ENCODE measurements at regions not wholly inside any gene's neighbourhood (a gene's known extent, or its start where the extent isn't known, plus 50 kb on each side); places are given as distances from the start of the nearest gene placed in this dataset.
"Not testable (repeated sequence)": the region's sequence is repeated elsewhere in the genome, so short reads cannot be mapped to it uniquely, and the experiment has no call there.

GRCh38 chr9:66771504-66771903 lies 129.0 kb upstream of the ZNF658 start:
- WGBS, 2 experiments (ENCODE audit: insufficient coverage in 1 of 2, insufficient read length in 1 of 2), result no CpG with 5 or more reads among the region's 2 CpGs
- not testable (repeated sequence) for H3K36me3 Mint-ChIP-seq (ENCODE audit: low read depth); H3K27me3 ChIP-seq (ENCODE audit: control insufficient read depth, insufficient read depth, low read length, poor library complexity, severe bottlenecking); H3K36me3 ChIP-seq (ENCODE audit: control insufficient read depth, insufficient read depth, low read length); H3K4me3 Mint-ChIP-seq; H3K4me1 ChIP-seq (ENCODE audit: control insufficient read depth, insufficient read depth, low read length); H3K27ac Mint-ChIP-seq; H3K9ac ChIP-seq (ENCODE audit: extremely low read depth, low read length, poor library complexity, severe bottlenecking); H3K9me3 ChIP-seq (ENCODE audit: control insufficient read depth, low read length); H3K4me3 ChIP-seq (ENCODE audit: low read length); DNase-seq; H3K27me3 Mint-ChIP-seq (ENCODE audit: insufficient read depth); H3K4me1 Mint-ChIP-seq; H3K9me3 Mint-ChIP-seq; H3K27ac ChIP-seq (ENCODE audit: low read depth, low read length)

GRCh38 chr9:66774618-66775017 lies 125.9 kb upstream of the ZNF658 start:
- WGBS, 2 experiments (ENCODE audit: insufficient coverage in 1 of 2, insufficient read length in 1 of 2), result 97% methylated on average over 4 of the region's 8 CpGs; no CpG with 5 or more reads in 1 of the 2 experiments
- not testable (repeated sequence) for H3K27ac ChIP-seq (ENCODE audit: low read depth, low read length); H3K4me3 Mint-ChIP-seq; H3K36me3 Mint-ChIP-seq (ENCODE audit: low read depth); H3K9me3 Mint-ChIP-seq; H3K27me3 Mint-ChIP-seq (ENCODE audit: insufficient read depth); H3K4me3 ChIP-seq (ENCODE audit: low read length); H3K4me1 ChIP-seq (ENCODE audit: control insufficient read depth, insufficient read depth, low read length); H3K4me1 Mint-ChIP-seq; H3K9ac ChIP-seq (ENCODE audit: extremely low read depth, low read length, poor library complexity, severe bottlenecking); H3K27me3 ChIP-seq (ENCODE audit: control insufficient read depth, insufficient read depth, low read length, poor library complexity, severe bottlenecking); H3K9me3 ChIP-seq (ENCODE audit: control insufficient read depth, low read length); H3K27ac Mint-ChIP-seq; H3K36me3 ChIP-seq (ENCODE audit: control insufficient read depth, insufficient read depth, low read length)
- DNase-seq, result peak; percentile 74

- no CpG with 5 or more reads among the region's 7 CpGs for whole genome bisulfite sequencing, 2 experiments (ENCODE audit: insufficient coverage in 1 of 2, insufficient read length in 1 of 2)
- not testable (repeated sequence) for H3K9me3 ChIP-seq (ENCODE audit: control insufficient read depth, low read length); H3K9ac ChIP-seq (ENCODE audit: extremely low read depth, low read length, poor library complexity, severe bottlenecking); DNase-seq; H3K9me3 Mint-ChIP-seq; H3K27me3 ChIP-seq (ENCODE audit: control insufficient read depth, insufficient read depth, low read length, poor library complexity, severe bottlenecking); H3K4me1 ChIP-seq (ENCODE audit: control insufficient read depth, insufficient read depth, low read length); H3K27ac Mint-ChIP-seq; H3K4me1 Mint-ChIP-seq; H3K36me3 Mint-ChIP-seq (ENCODE audit: low read depth); H3K27ac ChIP-seq (ENCODE audit: low read depth, low read length); H3K27me3 Mint-ChIP-seq (ENCODE audit: insufficient read depth); H3K36me3 ChIP-seq (ENCODE audit: control insufficient read depth, insufficient read depth, low read length); H3K4me3 Mint-ChIP-seq; H3K4me3 ChIP-seq (ENCODE audit: low read length)
These were observed 120.4 kb upstream of the ZNF658 start for GRCh38 chr9:66779944-66780661.

- H3K4me1 Mint-ChIP-seq; H3K27ac ChIP-seq (ENCODE audit: low read depth, low read length): not testable (repeated sequence)
- WGBS, 2 experiments (ENCODE audit: insufficient coverage in 1 of 2, insufficient read length in 1 of 2), result no CpG with 5 or more reads among the region's 1 CpG
These were observed 119.3 kb upstream of the ZNF658 start for GRCh38 chr9:66781240-66781639.

GRCh38 chr9:66782010-66782409 lies 118.5 kb upstream of the ZNF658 start:
- not testable (repeated sequence) for DNase-seq; H3K27ac Mint-ChIP-seq; H3K9ac ChIP-seq (ENCODE audit: extremely low read depth, low read length, poor library complexity, severe bottlenecking); H3K36me3 Mint-ChIP-seq (ENCODE audit: low read depth); H3K4me1 ChIP-seq (ENCODE audit: control insufficient read depth, insufficient read depth, low read length); H3K27me3 ChIP-seq (ENCODE audit: control insufficient read depth, insufficient read depth, low read length, poor library complexity, severe bottlenecking); H3K36me3 ChIP-seq (ENCODE audit: control insufficient read depth, insufficient read depth, low read length); H3K4me3 Mint-ChIP-seq; H3K9me3 ChIP-seq (ENCODE audit: control insufficient read depth, low read length); H3K4me1 Mint-ChIP-seq; H3K27ac ChIP-seq (ENCODE audit: low read depth, low read length); H3K4me3 ChIP-seq (ENCODE audit: low read length); H3K9me3 Mint-ChIP-seq; H3K27me3 Mint-ChIP-seq (ENCODE audit: insufficient read depth)
- WGBS, 2 experiments (ENCODE audit: insufficient coverage in 1 of 2, insufficient read length in 1 of 2), result 92% methylated on average over 3 of the region's 6 CpGs; no CpG with 5 or more reads in 1 of the 2 experiments

More at GRCh38 chr9:66781240-66781639, 119.3 kb upstream of the ZNF658 start:
- DNase-seq; H3K4me3 Mint-ChIP-seq; H3K9ac ChIP-seq (ENCODE audit: extremely low read depth, low read length, poor library complexity, severe bottlenecking); H3K27ac Mint-ChIP-seq; H3K9me3 ChIP-seq (ENCODE audit: control insufficient read depth, low read length); H3K27me3 ChIP-seq (ENCODE audit: control insufficient read depth, insufficient read depth, low read length, poor library complexity, severe bottlenecking); H3K36me3 Mint-ChIP-seq (ENCODE audit: low read depth); H3K9me3 Mint-ChIP-seq; H3K4me1 ChIP-seq (ENCODE audit: control insufficient read depth, insufficient read depth, low read length); H3K36me3 ChIP-seq (ENCODE audit: control insufficient read depth, insufficient read depth, low read length); H3K4me3 ChIP-seq (ENCODE audit: low read length); H3K27me3 Mint-ChIP-seq (ENCODE audit: insufficient read depth): not testable (repeated sequence)

GRCh38 chr9:66785603-66786002 lies 114.9 kb upstream of the ZNF658 start:
- not testable (repeated sequence) for H3K9ac ChIP-seq (ENCODE audit: extremely low read depth, low read length, poor library complexity, severe bottlenecking); H3K27me3 ChIP-seq (ENCODE audit: control insufficient read depth, insufficient read depth, low read length, poor library complexity, severe bottlenecking); H3K36me3 ChIP-seq (ENCODE audit: control insufficient read depth, insufficient read depth, low read length); H3K36me3 Mint-ChIP-seq (ENCODE audit: low read depth); H3K27ac ChIP-seq (ENCODE audit: low read depth, low read length); H3K9me3 ChIP-seq (ENCODE audit: control insufficient read depth, low read length); H3K4me1 ChIP-seq (ENCODE audit: control insufficient read depth, insufficient read depth, low read length); H3K27ac Mint-ChIP-seq; H3K4me3 ChIP-seq (ENCODE audit: low read length); DNase-seq; H3K4me3 Mint-ChIP-seq; H3K27me3 Mint-ChIP-seq (ENCODE audit: insufficient read depth); H3K9me3 Mint-ChIP-seq; H3K4me1 Mint-ChIP-seq
- WGBS, 2 experiments (ENCODE audit: insufficient coverage in 1 of 2, insufficient read length in 1 of 2), result 86% methylated on average over 1 of the region's 3 CpGs; no CpG with 5 or more reads in 1 of the 2 experiments

GRCh38 chr9:66791092-66791750 lies 109.3 kb upstream of the ZNF658 start:
- H3K9me3 ChIP-seq (ENCODE audit: control insufficient read depth, low read length); H3K9me3 Mint-ChIP-seq; H3K27me3 ChIP-seq (ENCODE audit: control insufficient read depth, insufficient read depth, low read length, poor library complexity, severe bottlenecking); H3K4me1 Mint-ChIP-seq; H3K36me3 Mint-ChIP-seq (ENCODE audit: low read depth); H3K27ac ChIP-seq (ENCODE audit: low read depth, low read length); H3K27me3 Mint-ChIP-seq (ENCODE audit: insufficient read depth); H3K4me3 Mint-ChIP-seq; H3K4me1 ChIP-seq (ENCODE audit: control insufficient read depth, insufficient read depth, low read length); H3K36me3 ChIP-seq (ENCODE audit: control insufficient read depth, insufficient read depth, low read length); H3K9ac ChIP-seq (ENCODE audit: extremely low read depth, low read length, poor library complexity, severe bottlenecking); DNase-seq; H3K4me3 ChIP-seq (ENCODE audit: low read length); H3K27ac Mint-ChIP-seq: not testable (repeated sequence)
- no CpG with 5 or more reads among the region's 5 CpGs for WGBS, 2 experiments (ENCODE audit: insufficient coverage in 1 of 2, insufficient read length in 1 of 2)
